Neuronal stem cell (in vitro differentiated cells): ENCODE measurements at regions not wholly inside any gene's neighbourhood (a gene's known extent, or its start where the extent isn't known, plus 50 kb on each side); places are given as distances from the start of the nearest gene placed in this dataset.
"Not testable (repeated sequence)": the region's sequence is repeated elsewhere in the genome, so short reads cannot be mapped to it uniquely, and the experiment has no call there.

Source experiments
- DNase-seq: peaks from one replicate; pipeline ENCODE4 v3.0.0-alpha.2; 2013; ENCODE audit warnings: low spot score
- H2AFZ ChIP-seq: one replicate; pipeline ENCODE4 v1.6.1; 2013; ENCODE audit warnings: mild to moderate bottlenecking, low read length, inconsistent platforms
- H2AK5ac ChIP-seq: 2 replicates; pipeline ENCODE4 v1.6.1; 2013; ENCODE audit warnings: low read depth, mild to moderate bottlenecking, inconsistent platforms, low read length, moderate library complexity, mixed read lengths
- H2BK120ac ChIP-seq: 2 replicates; pipeline ENCODE4 v1.6.1; 2013; ENCODE audit warnings: low read depth, mild to moderate bottlenecking, inconsistent platforms, low read length, moderate library complexity, mixed read lengths
- H2BK12ac ChIP-seq: one replicate; pipeline ENCODE4 v1.6.1; 2013; ENCODE audit warnings: low read length, inconsistent platforms
- H2BK15ac ChIP-seq: 2 replicates; pipeline ENCODE4 v1.6.1; 2013; ENCODE audit warnings: mild to moderate bottlenecking, low read length, inconsistent platforms, mixed read lengths
- H2BK5ac ChIP-seq: one replicate; pipeline ENCODE4 v1.6.1; 2013; ENCODE audit warnings: inconsistent platforms, mild to moderate bottlenecking, low read length, moderate library complexity
- H3K14ac ChIP-seq: one replicate; pipeline ENCODE4 v1.6.1; 2013; ENCODE audit warnings: low read length, inconsistent platforms
- H3K18ac ChIP-seq: 2 replicates; pipeline ENCODE4 v1.6.1; 2013; ENCODE audit warnings: low read length, inconsistent platforms
- H3K23ac ChIP-seq: 2 replicates; pipeline ENCODE4 v1.6.1; 2013; ENCODE audit warnings: low read depth, mild to moderate bottlenecking, mixed read lengths, low read length, inconsistent platforms; ENCODE audit not compliant: poor library complexity
- H3K27ac ChIP-seq: replicated peaks from 3 replicates; pipeline ENCODE4 v1.5.1; 2013; ENCODE audit warnings: low read length, inconsistent platforms
- H3K27me3 ChIP-seq, 3 experiments: 2 replicates each; pipeline ENCODE4 v1.6.1; 2013; ENCODE audit warnings: low read length in 3 of 3, mild to moderate bottlenecking in 2 of 3, inconsistent platforms in 1 of 3, low read depth in 1 of 3, mixed read lengths in 1 of 3, moderate library complexity in 1 of 3; ENCODE audit not compliant: control insufficient read depth in 3 of 3, insufficient read depth in 3 of 3
- H3K36me3 ChIP-seq, 2 donors: replicated peaks in 1 of 2; 2 replicates each; pipeline ENCODE4 v1.6.1; 2013; ENCODE audit warnings: low read length in 2 of 2; ENCODE audit not compliant: control insufficient read depth in 2 of 2, insufficient read depth in 2 of 2
- H3K4ac ChIP-seq: 2 replicates; pipeline ENCODE4 v1.6.1; 2013; ENCODE audit warnings: inconsistent platforms, mild to moderate bottlenecking, low read length, moderate library complexity
- H3K4me1 ChIP-seq, 2 donors: 1 replicate in 1 of 2; 2 replicates in 1 of 2; pipeline ENCODE4 v1.6.1; 2013; ENCODE audit warnings: low read length in 2 of 2, low read depth in 1 of 2; ENCODE audit not compliant: control insufficient read depth in 2 of 2, insufficient read depth in 1 of 2
- H3K4me2 ChIP-seq: one replicate; pipeline ENCODE4 v1.6.1; 2013; ENCODE audit warnings: mild to moderate bottlenecking, low read length, inconsistent platforms; ENCODE audit not compliant: insufficient read depth, poor library complexity, severe bottlenecking
- H3K4me3 ChIP-seq, 2 donors: 2 replicates each; pipeline ENCODE4 v1.5.1; 2013; ENCODE audit warnings: low read length in 2 of 2, mild to moderate bottlenecking in 2 of 2, inconsistent platforms in 1 of 2, moderate library complexity in 1 of 2
- H3K79me1 ChIP-seq: one replicate; pipeline ENCODE4 v1.6.1; 2013; ENCODE audit warnings: low read depth, mild to moderate bottlenecking, inconsistent platforms, low read length, moderate library complexity
- H3K9ac ChIP-seq: one replicate; pipeline ENCODE4 v1.6.1; 2013; ENCODE audit warnings: mild to moderate bottlenecking, low read depth, low read length, inconsistent platforms; ENCODE audit not compliant: poor library complexity
- H3K9me3 ChIP-seq, 2 donors: replicated peaks in 1 of 2; 2 replicates each; pipeline versions ENCODE3 to v1.6.1; 2013; ENCODE audit warnings: low read length in 2 of 2, mild to moderate bottlenecking in 2 of 2, inconsistent platforms in 1 of 2, low read depth in 1 of 2, mixed read lengths in 1 of 2, moderate library complexity in 1 of 2; ENCODE audit not compliant: control insufficient read depth in 2 of 2, insufficient read depth in 1 of 2
- H4K8ac ChIP-seq: one replicate; pipeline ENCODE4 v1.6.1; 2013; ENCODE audit warnings: low read depth, mild to moderate bottlenecking, inconsistent platforms, low read length, moderate library complexity
- H4K91ac ChIP-seq: one replicate; pipeline ENCODE4 v1.6.1; 2013; ENCODE audit warnings: low read length, low read depth, mild to moderate bottlenecking, inconsistent platforms; ENCODE audit not compliant: poor library complexity
- WGBS, 2 donors: extraction: QIAGEN DNeasy Blood & Tissue Kit; methylation state at CpG; one replicate each; pipeline ENCODE4 v1.1.7; 2013; ENCODE audit warnings: missing lambda C conversion rate in 2 of 2, mixed read lengths in 1 of 2; ENCODE audit not compliant: insufficient read length in 2 of 2, insufficient replicate concordance in 1 of 2; ENCODE audit errors: extremely low coverage in 2 of 2; 5-methylcytosine and 5-hydroxymethylcytosine counted together

DNA sequence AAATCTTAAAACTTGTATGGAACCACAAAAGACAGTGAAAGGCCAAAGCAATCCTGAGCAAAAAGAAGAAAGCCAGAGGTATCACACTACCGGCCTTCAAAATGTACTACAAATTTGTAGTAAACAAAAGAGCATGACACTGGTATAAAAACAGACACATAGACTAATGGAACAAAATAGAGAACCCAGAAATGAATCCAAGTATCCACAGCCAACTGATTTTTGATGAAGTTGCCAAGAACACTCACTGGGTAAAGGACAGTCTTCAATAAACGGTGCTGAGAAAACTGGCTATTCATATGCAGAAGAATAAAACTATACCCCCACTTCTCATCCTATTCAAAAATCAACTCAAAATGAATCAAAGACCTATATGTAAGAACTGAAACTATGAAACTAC lies 390.1 kb downstream of the PRELID2 start:
- no peaks in the 10 kb centered on the region for H3K36me3 ChIP-seq
- no peaks in the 10 kb centered on the region for H3K79me1 ChIP-seq
- H2BK5ac ChIP-seq: no peak overlapping the region
- no peak overlapping the region for H2BK120ac ChIP-seq
- H4K8ac ChIP-seq: no peak overlapping the region
- H3K4me1 ChIP-seq: peaks cover 0 to 3% of the 10 kb centered on the region in 2 donors
- no peak overlapping the region for H2BK12ac ChIP-seq
- no peaks in the 10 kb centered on the region for H3K27me3 ChIP-seq
- WGBS, 2 donors: no CpG with 5 or more reads among the region's 2 CpGs
- no peak overlapping the region for H2BK15ac ChIP-seq
- no peak for DNase-seq
- peaks cover 0 to 2% of the 10 kb centered on the region in 2 donors for H3K9me3 ChIP-seq
- H3K9ac ChIP-seq: no peak overlapping the region
- H3K27ac ChIP-seq: no peak overlapping the region
- no peak overlapping the region for H2AFZ ChIP-seq
- no peak overlapping the region for H3K23ac ChIP-seq
- no peak overlapping the region for H4K91ac ChIP-seq
- no peak overlapping the region for H3K18ac ChIP-seq
- H3K4me3 ChIP-seq: no peak overlapping the region
- no peak overlapping the region for H2AK5ac ChIP-seq
- H3K14ac ChIP-seq: no peak overlapping the region
- H3K4me2 ChIP-seq: no peak overlapping the region
- H3K4ac ChIP-seq: no peak overlapping the region

DNA sequence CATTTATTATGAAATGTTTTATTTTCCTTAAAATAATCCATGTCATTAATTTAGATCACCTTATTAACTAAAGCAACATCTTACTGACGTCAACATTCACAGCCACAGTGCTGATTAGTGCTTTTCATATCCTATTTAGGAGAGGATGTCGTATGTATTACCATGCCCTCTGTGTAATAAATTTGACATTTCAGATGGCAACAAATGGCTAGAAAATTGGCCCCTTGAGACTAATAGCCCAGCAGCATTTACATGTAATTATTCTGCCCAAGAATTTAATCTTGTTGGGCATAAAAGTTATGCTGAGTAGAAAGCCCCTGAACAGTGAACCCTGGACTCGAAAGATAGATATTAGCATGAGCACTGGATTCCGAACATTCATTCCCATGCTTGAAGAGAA lies 391.2 kb downstream of the PRELID2 start:
- H3K36me3 ChIP-seq: no peaks in the 10 kb centered on the region
- H3K4me1 ChIP-seq: peaks cover 0 to 6% of the 10 kb centered on the region in 2 donors
- H4K8ac ChIP-seq: no peak overlapping the region
- H3K9me3 ChIP-seq: no peaks in the 10 kb centered on the region
- no peak overlapping the region for H3K14ac ChIP-seq
- WGBS, 2 donors: no CpG with 5 or more reads among the region's 4 CpGs
- no peak for DNase-seq
- H2BK15ac ChIP-seq: no peak overlapping the region
- H3K9ac ChIP-seq: no peak overlapping the region
- H2BK12ac ChIP-seq: no peak overlapping the region
- H3K27me3 ChIP-seq: no peaks in the 10 kb centered on the region
- H3K4me3 ChIP-seq: no peak overlapping the region
- no peaks in the 10 kb centered on the region for H3K79me1 ChIP-seq
- no peak overlapping the region for H2BK5ac ChIP-seq
- no peak overlapping the region for H2AK5ac ChIP-seq
- no peak overlapping the region for H3K4me2 ChIP-seq
- H4K91ac ChIP-seq: no peak overlapping the region
- no peak overlapping the region for H2AFZ ChIP-seq
- H2BK120ac ChIP-seq: no peak overlapping the region
- H3K27ac ChIP-seq: no peak overlapping the region
- no peak overlapping the region for H3K23ac ChIP-seq
- H3K18ac ChIP-seq: no peak overlapping the region
- no peak overlapping the region for H3K4ac ChIP-seq

DNA sequence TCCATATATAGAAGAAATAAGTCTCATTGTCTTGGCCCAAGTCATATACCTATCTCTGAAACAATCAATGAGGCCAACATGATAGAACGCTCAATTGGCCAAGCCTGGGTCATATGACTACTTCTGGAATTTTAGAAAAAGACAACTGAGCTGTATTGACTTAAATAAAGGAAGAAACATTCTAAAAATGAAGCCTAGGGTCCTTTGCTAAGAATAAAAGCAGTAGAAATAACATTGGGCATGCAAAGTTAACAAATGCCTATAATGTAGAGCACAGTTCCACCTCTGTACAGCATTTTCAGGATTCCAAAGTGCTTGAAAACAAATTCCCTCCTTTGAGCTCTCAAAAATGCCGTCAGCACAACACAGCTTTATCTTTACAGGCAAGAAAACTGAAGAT lies 391.8 kb downstream of the PRELID2 start:
- no peak overlapping the region for H2BK120ac ChIP-seq
- peaks cover 0 to 8% of the 10 kb centered on the region in 2 donors for H3K4me1 ChIP-seq
- H2BK5ac ChIP-seq: no peak overlapping the region
- H3K14ac ChIP-seq: no peak overlapping the region
- no peaks in the 10 kb centered on the region for H3K79me1 ChIP-seq
- no peak overlapping the region for H3K18ac ChIP-seq
- H3K9me3 ChIP-seq: no peaks in the 10 kb centered on the region
- H2AK5ac ChIP-seq: no peak overlapping the region
- H3K27me3 ChIP-seq: no peaks in the 10 kb centered on the region
- H4K91ac ChIP-seq: no peak overlapping the region
- no peak overlapping the region for H2BK15ac ChIP-seq
- H3K4ac ChIP-seq: no peak overlapping the region
- no peak overlapping the region for H2BK12ac ChIP-seq
- H3K27ac ChIP-seq: no peak overlapping the region
- H3K4me2 ChIP-seq: no peak overlapping the region
- H2AFZ ChIP-seq: no peak overlapping the region
- no peak overlapping the region for H3K4me3 ChIP-seq
- H3K23ac ChIP-seq: no peak overlapping the region
- H3K9ac ChIP-seq: no peak overlapping the region
- no peaks in the 10 kb centered on the region for H3K36me3 ChIP-seq
- no CpG with 5 or more reads among the region's 2 CpGs for WGBS, 2 donors
- no peak for DNase-seq
- H4K8ac ChIP-seq: no peak overlapping the region

DNA sequence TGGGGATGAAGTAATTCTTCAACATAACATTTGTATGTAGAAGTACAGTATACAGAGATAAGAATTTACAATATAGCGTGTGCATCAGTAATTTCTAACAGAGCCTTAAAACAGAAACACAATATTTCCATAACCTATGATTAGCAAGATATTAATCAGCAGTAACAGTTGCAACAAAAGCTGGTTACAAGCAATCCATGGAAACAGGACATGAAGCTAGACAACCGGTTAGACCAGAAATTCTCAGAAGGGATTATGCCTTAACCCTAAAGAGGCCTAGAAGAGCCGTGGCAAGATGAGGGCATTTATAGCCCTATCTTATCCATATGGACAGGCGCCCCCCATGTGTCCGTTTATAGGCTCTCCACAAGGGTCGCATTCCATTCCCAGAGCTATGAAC lies 392.5 kb downstream of the PRELID2 start:
- H3K9ac ChIP-seq, H3K27me3 ChIP-seq, H2AK5ac ChIP-seq, H3K4me3 ChIP-seq, H3K36me3 ChIP-seq, H2BK15ac ChIP-seq, H3K23ac ChIP-seq, H3K4me1 ChIP-seq, H4K8ac ChIP-seq, H3K4me2 ChIP-seq, H3K18ac ChIP-seq, H3K14ac ChIP-seq, H3K27ac ChIP-seq, DNase-seq, H2BK120ac ChIP-seq, H3K79me1 ChIP-seq, H2AFZ ChIP-seq, H3K9me3 ChIP-seq, H4K91ac ChIP-seq, H2BK5ac ChIP-seq, H2BK12ac ChIP-seq, H3K4ac ChIP-seq: not testable (repeated sequence)
- WGBS, 2 donors: no CpG with 5 or more reads among the region's 6 CpGs
